CD4-positive, CD25-positive, alpha-beta regulatory T cell (primary cell): ENCODE measurements at regions not wholly inside any gene's neighbourhood (a gene's known extent, or its start where the extent isn't known, plus 50 kb on each side); places are given as distances from the start of the nearest gene placed in this dataset.
A peak's percentile ranks its signal among the peaks of the same experiment; 100 is the strongest.

Experiments used
- ATAC-seq, 2 donors: fragments of 150-1000 bp; cut with Tn5 transposase; one replicate each; pipeline ENCODE4 v1.10.0; 2021; ENCODE audit warnings: low read depth in 2 of 2, moderate number of reproducible peaks in 2 of 2, moderate library complexity in 1 of 2
- DNase-seq, 3 donors: peaks; one replicate each; pipeline versions ENCODE4 v3.0.0 to v3.0.0-alpha.2; 2012 to 2022; ENCODE audit warnings: mixed read lengths in 1 of 3
- H3K27ac ChIP-seq: one replicate; pipeline ENCODE4 v1.7.0; 2013; ENCODE audit warnings: mild to moderate bottlenecking, low read length; ENCODE audit not compliant: insufficient read depth, poor library complexity, severe bottlenecking
- H3K27me3 ChIP-seq: one replicate; pipeline ENCODE4 v1.7.0; 2013; ENCODE audit warnings: low read length; ENCODE audit not compliant: control insufficient read depth, insufficient read depth
- H3K36me3 ChIP-seq: one replicate; pipeline ENCODE4 v1.7.0; 2013; ENCODE audit warnings: mild to moderate bottlenecking, low read length, moderate library complexity; ENCODE audit not compliant: control insufficient read depth, insufficient read depth
- H3K4me1 ChIP-seq: 2 replicates; pipeline ENCODE4 v1.7.0; 2013; ENCODE audit warnings: mild to moderate bottlenecking, low read length; ENCODE audit not compliant: insufficient read depth, control insufficient read depth, poor library complexity, severe bottlenecking
- H3K4me3 ChIP-seq: one replicate; pipeline ENCODE4 v1.7.0; 2013; ENCODE audit warnings: low read depth, mild to moderate bottlenecking, low read length, moderate library complexity
- H3K9me3 ChIP-seq, 2 experiments: 1 replicate in 1 of 2; 2 replicates in 1 of 2; pipeline ENCODE4 v1.7.0; 2013; ENCODE audit warnings: low read length in 2 of 2, mild to moderate bottlenecking in 1 of 2, moderate library complexity in 1 of 2; ENCODE audit not compliant: control insufficient read depth in 2 of 2
- H3K27ac Mint-ChIP-seq, 3 donors: one replicate each; pipeline ENCODE4 v1.8.0; 2020 to 2022; ENCODE audit warnings: mild to moderate bottlenecking in 3 of 3, mixed read lengths in 3 of 3, moderate library complexity in 2 of 3
- H3K27me3 Mint-ChIP-seq: one replicate; pipeline ENCODE4 v1.8.0; 2022; ENCODE audit warnings: mild to moderate bottlenecking, mixed read lengths
- H3K36me3 Mint-ChIP-seq: one replicate; pipeline ENCODE4 v1.8.0; 2020; ENCODE audit warnings: mixed read lengths
- H3K4me1 Mint-ChIP-seq, 4 donors: one replicate each; pipeline ENCODE4 v1.8.0; 2020 to 2022; ENCODE audit warnings: mixed read lengths in 4 of 4, mild to moderate bottlenecking in 1 of 4
- H3K4me3 Mint-ChIP-seq, 4 donors: one replicate each; pipeline ENCODE4 v1.8.0; 2020 to 2022; ENCODE audit warnings: mild to moderate bottlenecking in 4 of 4, mixed read lengths in 4 of 4, moderate library complexity in 3 of 4
- H3K9me3 Mint-ChIP-seq, 7 donors: one replicate each; pipeline ENCODE4 v1.8.0; 2020 to 2022; ENCODE audit warnings: mixed read lengths in 7 of 7, mild to moderate bottlenecking in 3 of 7, moderate library complexity in 2 of 7

DNA sequence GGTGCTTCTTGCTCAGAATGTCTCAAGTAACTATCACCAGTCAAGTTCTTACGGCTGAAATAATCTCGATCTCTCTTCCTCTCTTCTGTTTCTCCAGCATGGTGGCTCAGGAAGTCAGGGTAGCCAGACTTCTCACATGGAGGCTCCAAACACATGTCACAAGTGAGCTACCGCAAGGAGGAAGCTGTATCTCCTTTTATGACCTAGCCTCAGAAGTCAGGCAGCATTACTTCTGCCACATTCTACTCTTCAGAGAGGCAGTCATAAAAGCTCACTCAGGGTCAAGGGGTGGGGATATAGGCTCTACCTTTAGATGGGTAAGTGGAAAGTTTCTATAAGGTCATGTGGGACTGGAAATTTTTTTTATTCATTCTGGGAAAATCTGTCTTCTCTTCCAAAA lies 86.6 kb upstream of the NEO1 start:
- Histone ChIP-seq H3K4me1 (no peaks in the 10 kb centered on the region), H3K27me3 (peaks cover 15% of the 10 kb centered on the region), H3K36me3 (no peaks in the 10 kb centered on the region), H3K27ac (no peak overlapping the region), H3K9me3 (peaks cover 0 to 4% of the 10 kb centered on the region in 2 experiments), H3K4me3 (no peak overlapping the region)
- peaks cover 0 to 2% (median 0%) of the 10 kb centered on the region in 4 donors for H3K4me1 Mint-ChIP-seq
- DNase-seq (no peak), ATAC-seq (no peak)
- peaks cover 0 to 11% (median 3%) of the 10 kb centered on the region in 7 donors for H3K9me3 Mint-ChIP-seq
- no peak overlapping the region for H3K27ac Mint-ChIP-seq
- H3K4me3 Mint-ChIP-seq: no peak overlapping the region
- no peaks in the 10 kb centered on the region for H3K36me3 Mint-ChIP-seq
- peaks cover 15% of the 10 kb centered on the region for H3K27me3 Mint-ChIP-seq

DNA sequence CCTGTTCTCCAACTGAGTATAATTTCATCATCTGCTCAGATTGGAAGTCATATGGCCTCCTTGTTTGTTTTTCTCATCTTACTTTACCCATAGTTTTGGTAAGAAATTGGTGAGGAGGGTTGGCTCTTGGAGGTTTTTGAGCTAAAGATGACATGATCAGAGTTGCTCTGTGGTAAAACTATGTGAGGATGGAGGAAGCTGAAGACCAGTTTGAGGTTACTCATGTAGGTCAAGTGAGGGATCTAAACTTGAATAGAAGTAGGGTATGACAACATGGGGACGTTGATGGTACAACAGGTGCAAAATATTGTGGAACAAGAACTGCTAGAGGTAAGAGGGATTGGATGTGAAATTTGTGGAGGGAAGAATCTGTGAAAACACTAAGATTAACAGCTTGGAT lies 87.7 kb upstream of the NEO1 start:
- no peak for DNase-seq
- Mint-ChIP-seq H3K4me1 (peaks cover 0 to 2% (median 0%) of the 10 kb centered on the region in 4 donors), H3K27me3 (peaks cover 17% of the 10 kb centered on the region), H3K4me3 (no peak overlapping the region), H3K36me3 (no peaks in the 10 kb centered on the region), H3K9me3 (peaks cover 0 to 11% (median 3%) of the 10 kb centered on the region in 7 donors), H3K27ac (peak overlapping the region in 1 of 3 donors; percentile 7)
- no peaks in the 10 kb centered on the region for H3K36me3 ChIP-seq
- H3K4me1 ChIP-seq: no peaks in the 10 kb centered on the region
- no peak overlapping the region for H3K27ac ChIP-seq
- ATAC-seq: no peak
- no peak overlapping the region for H3K4me3 ChIP-seq
- H3K27me3 ChIP-seq: peaks cover 12% of the 10 kb centered on the region
- peaks cover 0 to 4% of the 10 kb centered on the region in 2 experiments for H3K9me3 ChIP-seq

DNA sequence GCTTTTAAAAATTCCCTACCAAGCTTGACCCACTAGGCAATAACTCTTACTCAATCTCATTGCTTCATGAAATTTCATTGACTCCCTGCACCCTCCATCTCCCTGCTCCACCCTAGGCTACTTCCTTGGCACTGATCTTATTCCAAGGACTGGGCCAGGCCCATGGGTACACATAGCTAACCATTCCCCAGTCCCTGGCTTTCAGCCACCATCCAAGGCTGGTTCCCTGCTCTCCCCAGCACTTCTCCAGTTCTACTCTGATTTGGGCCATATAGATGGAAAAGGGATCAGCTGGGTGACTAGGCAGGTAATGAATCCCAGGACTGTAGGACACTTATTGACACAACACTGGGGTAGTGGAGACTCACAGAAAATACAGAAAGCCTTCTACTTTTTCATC lies 88.1 kb upstream of the NEO1 start:
- Mint-ChIP-seq H3K9me3 (peaks cover 0 to 11% (median 3%) of the 10 kb centered on the region in 7 donors), H3K4me1 (peaks cover 0 to 2% (median 0%) of the 10 kb centered on the region in 4 donors), H3K27me3 (peaks cover 18% of the 10 kb centered on the region), H3K36me3 (no peaks in the 10 kb centered on the region), H3K27ac (no peak overlapping the region), H3K4me3 (no peak overlapping the region)
- H3K27ac ChIP-seq: no peak overlapping the region
- H3K36me3 ChIP-seq: no peaks in the 10 kb centered on the region
- DNase-seq (no peak), ATAC-seq (no peak)
- peaks cover 12% of the 10 kb centered on the region for H3K27me3 ChIP-seq
- H3K9me3 ChIP-seq: peaks cover 0 to 4% of the 10 kb centered on the region in 2 experiments
- H3K4me1 ChIP-seq: no peaks in the 10 kb centered on the region
- H3K4me3 ChIP-seq: no peak overlapping the region

DNA sequence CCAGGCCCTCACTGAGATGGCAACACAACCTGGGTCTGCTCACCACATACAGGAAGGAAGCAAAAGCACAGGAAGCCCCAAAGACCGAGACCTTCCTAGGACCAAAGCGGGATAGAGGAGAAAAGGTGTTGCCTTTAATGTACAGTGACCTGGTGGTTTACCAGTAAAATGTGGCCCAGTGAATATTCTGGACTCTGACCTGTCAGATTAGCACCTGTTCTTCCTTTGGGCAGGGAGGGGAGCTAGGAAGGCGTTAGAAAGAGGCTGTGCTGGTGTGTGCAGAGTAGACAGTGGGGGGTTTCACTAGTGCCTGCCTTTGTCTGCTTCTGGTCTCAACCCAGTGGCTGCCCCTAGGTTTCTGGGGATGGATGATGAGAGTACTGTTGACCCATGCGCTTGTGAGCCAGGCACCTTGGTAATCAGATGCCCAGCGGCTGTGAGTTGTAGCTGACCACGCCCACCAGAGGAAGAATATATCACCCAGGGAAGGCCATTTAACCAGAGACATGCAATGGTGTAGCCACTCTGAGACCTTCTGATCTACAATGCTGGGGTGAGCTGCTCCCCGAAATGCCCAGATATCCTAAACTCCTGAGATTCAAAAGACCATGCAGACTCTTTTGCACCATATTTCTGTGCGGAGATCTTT lies 90.1 kb upstream of the NEO1 start:
- H3K9me3 ChIP-seq: peaks cover 0 to 4% of the 10 kb centered on the region in 2 experiments
- H3K27me3 ChIP-seq: peaks cover 5% of the 10 kb centered on the region
- Mint-ChIP-seq H3K4me1 (no peaks in the 10 kb centered on the region), H3K27me3 (peaks cover 9% of the 10 kb centered on the region), H3K27ac (no peak overlapping the region), H3K9me3 (peaks cover 0 to 11% (median 3%) of the 10 kb centered on the region in 7 donors), H3K4me3 (no peak overlapping the region), H3K36me3 (no peaks in the 10 kb centered on the region)
- no peaks in the 10 kb centered on the region for H3K36me3 ChIP-seq
- H3K4me3 ChIP-seq: no peak overlapping the region
- H3K4me1 ChIP-seq: no peaks in the 10 kb centered on the region
- no peak overlapping the region for H3K27ac ChIP-seq
- no peak for ATAC-seq
- no peak for DNase-seq

DNA sequence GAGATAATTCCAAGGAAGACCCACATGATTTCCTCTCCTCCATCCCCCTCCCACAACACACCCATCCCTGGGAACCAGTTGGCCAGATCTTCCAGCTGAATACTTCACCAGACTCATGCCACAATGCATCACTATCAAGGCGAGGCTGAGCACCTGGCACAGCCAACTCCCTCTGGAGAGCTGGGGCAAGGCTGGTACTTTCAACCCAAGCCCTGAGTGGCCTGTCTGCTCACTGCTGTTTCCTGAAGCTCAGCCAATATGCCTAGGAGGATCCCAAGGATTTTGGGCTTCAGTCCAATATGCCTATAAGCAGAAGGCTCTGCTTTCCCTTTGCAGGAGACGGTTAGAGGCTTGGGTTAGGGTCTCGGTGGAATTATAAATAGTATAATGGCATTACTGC lies 90.9 kb upstream of the NEO1 start:
- no peak overlapping the region for H3K4me3 Mint-ChIP-seq

DNA sequence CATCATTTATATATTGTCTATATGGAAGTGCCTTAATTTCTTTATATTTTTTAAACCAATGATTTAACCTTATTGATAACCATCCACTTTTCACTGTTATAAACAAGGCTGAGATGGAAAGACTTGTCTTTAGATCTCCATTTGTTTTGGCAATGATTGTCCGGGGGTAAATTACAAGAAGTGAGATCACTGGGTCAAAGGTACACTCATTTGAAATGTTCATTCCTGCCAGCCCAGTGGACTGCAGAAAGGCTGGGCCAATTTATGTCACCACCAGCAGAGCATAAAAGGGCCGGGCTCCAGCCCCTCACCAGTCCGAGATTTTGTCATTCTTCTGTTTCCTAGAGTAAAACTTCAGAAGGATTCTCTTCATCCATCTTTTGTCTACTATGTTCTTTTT lies 93.6 kb upstream of the NEO1 start:
- H3K9me3 ChIP-seq: peaks cover 0 to 4% of the 10 kb centered on the region in 2 experiments
- no peak overlapping the region for H3K4me3 Mint-ChIP-seq
- H3K27me3 Mint-ChIP-seq: peaks cover 15% of the 10 kb centered on the region
- H3K27ac ChIP-seq: no peak overlapping the region
- H3K27me3 ChIP-seq: no peaks in the 10 kb centered on the region
- H3K36me3 ChIP-seq: no peaks in the 10 kb centered on the region
- no peaks in the 10 kb centered on the region for H3K4me1 Mint-ChIP-seq
- ATAC-seq (no peak), DNase-seq (no peak)
- no peaks in the 10 kb centered on the region for H3K36me3 Mint-ChIP-seq
- peaks cover 0 to 11% (median 3%) of the 10 kb centered on the region in 7 donors for H3K9me3 Mint-ChIP-seq
- no peak overlapping the region for H3K4me3 ChIP-seq
- H3K27ac Mint-ChIP-seq: no peak overlapping the region
- no peaks in the 10 kb centered on the region for H3K4me1 ChIP-seq

More for the DNA sequence above, 90.9 kb upstream of the NEO1 start:
- DNase-seq (no peak), ATAC-seq (no peak)
- Mint-ChIP-seq H3K4me1 (no peaks in the 10 kb centered on the region), H3K9me3 (peaks cover 0 to 13% (median 3%) of the 10 kb centered on the region in 7 donors), H3K36me3 (no peaks in the 10 kb centered on the region), H3K27ac (no peak overlapping the region), H3K27me3 (peaks cover 9% of the 10 kb centered on the region)
- Histone ChIP-seq H3K4me3 (no peak overlapping the region), H3K9me3 (peaks cover 0 to 4% of the 10 kb centered on the region in 2 experiments), H3K36me3 (no peaks in the 10 kb centered on the region), H3K27me3 (peaks cover 5% of the 10 kb centered on the region), H3K4me1 (no peaks in the 10 kb centered on the region), H3K27ac (no peak overlapping the region)

DNA sequence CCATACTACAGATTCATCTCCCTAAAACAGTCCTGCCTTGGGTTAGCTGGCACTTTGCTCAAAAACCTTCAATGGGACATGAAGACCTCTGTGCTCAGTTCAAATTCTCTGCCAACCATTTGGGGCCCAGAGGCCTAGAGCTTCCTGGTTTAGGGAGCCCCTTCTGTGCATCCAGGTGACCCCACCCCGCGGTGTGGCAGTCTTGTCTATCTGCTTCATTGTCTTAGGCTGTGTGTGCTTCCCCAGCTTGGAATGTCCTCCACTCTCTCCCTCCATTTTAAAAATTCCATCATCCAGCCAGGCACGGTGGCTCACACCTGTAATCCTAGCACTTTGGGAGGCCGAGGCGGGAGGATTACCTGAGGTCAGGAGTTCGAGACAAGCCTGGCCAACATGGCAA lies 99.0 kb upstream of the NEO1 start:
- Mint-ChIP-seq H3K27me3 (peaks cover 32% of the 10 kb centered on the region), H3K4me3 (no peak overlapping the region), H3K4me1 (no peaks in the 10 kb centered on the region), H3K36me3 (no peaks in the 10 kb centered on the region), H3K9me3 (peaks cover 0 to 6% (median 4%) of the 10 kb centered on the region in 7 donors), H3K27ac (no peak overlapping the region)
- Histone ChIP-seq H3K4me1 (no peaks in the 10 kb centered on the region), H3K36me3 (no peaks in the 10 kb centered on the region), H3K9me3 (peaks cover 4% of the 10 kb centered on the region in 2 experiments), H3K27me3 (peaks cover 3% of the 10 kb centered on the region), H3K27ac (no peak overlapping the region), H3K4me3 (no peak overlapping the region)
- DNase-seq (no peak), ATAC-seq (no peak)

DNA sequence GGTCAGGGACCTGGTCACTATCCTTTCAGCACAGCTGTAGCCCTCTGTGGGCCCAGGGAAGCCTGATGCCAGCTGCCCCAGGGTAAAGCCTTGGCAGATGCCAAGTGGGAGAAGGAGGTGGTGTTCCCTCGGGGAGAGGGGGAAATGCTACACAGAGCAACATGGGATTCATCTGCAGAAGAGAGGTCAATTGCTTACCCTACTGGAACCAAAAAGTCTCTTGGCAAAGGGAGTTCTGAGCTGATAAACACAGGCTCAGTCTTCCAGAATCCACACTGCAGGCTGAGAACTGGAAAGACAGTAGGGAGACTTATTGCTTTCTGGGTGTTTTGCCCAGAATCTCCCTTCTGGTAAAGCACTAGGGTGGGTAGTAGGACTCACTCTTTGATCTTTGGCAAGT lies 100.1 kb upstream of the NEO1 start:
- Histone ChIP-seq H3K9me3 (peaks cover 10 to 14% of the 10 kb centered on the region in 2 experiments), H3K4me3 (no peak overlapping the region), H3K36me3 (no peaks in the 10 kb centered on the region), H3K27ac (no peak overlapping the region), H3K27me3 (peaks cover 3% of the 10 kb centered on the region), H3K4me1 (no peaks in the 10 kb centered on the region)
- DNase-seq (no peak), ATAC-seq (no peak)
- Mint-ChIP-seq H3K9me3 (peaks cover 0 to 7% (median 5%) of the 10 kb centered on the region in 7 donors), H3K27me3 (peaks cover 32% of the 10 kb centered on the region), H3K27ac (no peak overlapping the region), H3K4me1 (no peaks in the 10 kb centered on the region), H3K36me3 (no peaks in the 10 kb centered on the region), H3K4me3 (no peak overlapping the region)
